K562 (cell line): ENCODE measurements at regions not wholly inside any gene's neighbourhood (a gene's known extent, or its start where the extent isn't known, plus 50 kb on each side); places are given as distances from the start of the nearest gene placed in this dataset.

Source experiments
- NKRF ChIP-seq: fragments of 450-650 bp; IDR thresholded peaks from 2 replicates; pipeline ENCODE4 v1.6.1; 2016; ENCODE audit warnings: borderline replicate concordance
- ZNF174 ChIP-seq: fragments of 250-450 bp; sonication (Bioruptor Pico); IDR thresholded peaks from 2 replicates; pipeline ENCODE4 v1.4.0; 2020; ENCODE audit warnings: mild to moderate bottlenecking
- ZNF407 ChIP-seq: fragments of 450-650 bp; IDR thresholded peaks from 2 replicates; pipeline ENCODE4 v1.6.1; 2016; ENCODE audit warnings: low read depth

GRCh38 chr10:131001438-131001837 is 310.1 kb downstream of the TCERG1L start (continued):
- no peak for TF ChIP-seq ZNF407
- no peak for TF ChIP-seq ZNF174 (CRISPR knock-in tag)
- TF ChIP-seq NKRF, result no peak
